ENCODE measurements at regions not wholly inside any gene's neighbourhood (a gene's known extent, or its start where the extent isn't known, plus 50 kb on each side); places are given as distances from the start of the nearest gene placed in this dataset.
"Not testable (repeated sequence)": the region's sequence is repeated elsewhere in the genome, so short reads cannot be mapped to it uniquely, and the experiment has no call there.

DNA sequence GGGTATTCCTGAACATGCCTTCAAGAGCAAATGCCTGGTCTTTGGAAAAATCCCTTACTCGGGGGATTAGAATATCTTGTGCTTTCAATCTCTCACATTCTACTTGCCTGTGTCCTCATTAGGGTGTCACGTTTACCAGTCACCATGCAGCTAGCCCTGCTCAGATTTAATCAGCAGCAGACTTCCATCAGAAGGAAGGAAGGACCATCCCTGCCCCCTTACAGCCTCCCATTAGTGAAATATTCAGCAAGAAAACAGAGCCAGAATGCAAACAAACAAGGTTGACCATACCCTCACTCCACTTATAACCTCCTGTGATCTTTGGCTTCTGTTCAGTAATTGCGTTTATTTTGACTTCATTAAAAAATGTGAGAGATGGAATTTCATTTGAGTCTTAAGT, 208.6 kb downstream of the CXCL12 start:
- no peak for DNase-seq (ENCODE audit: low read depth in 2 of 2)

DNA sequence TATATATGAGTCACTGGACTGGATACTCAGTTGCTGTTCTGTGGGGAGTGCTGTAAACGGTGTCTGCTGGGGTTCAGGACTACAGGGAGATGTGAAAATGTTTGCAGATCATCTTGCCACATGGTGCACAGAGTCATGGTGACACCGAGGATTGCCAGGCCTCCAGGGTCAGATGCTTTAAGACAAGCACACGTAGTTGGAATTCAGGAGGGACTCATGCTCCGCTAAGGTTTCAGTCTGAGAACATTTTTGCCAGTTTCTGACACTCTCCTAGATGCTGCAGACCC, 211.3 kb downstream of the CXCL12 start:
- no peak for DNase-seq (ENCODE audit: low read depth in 2 of 2)

DNA sequence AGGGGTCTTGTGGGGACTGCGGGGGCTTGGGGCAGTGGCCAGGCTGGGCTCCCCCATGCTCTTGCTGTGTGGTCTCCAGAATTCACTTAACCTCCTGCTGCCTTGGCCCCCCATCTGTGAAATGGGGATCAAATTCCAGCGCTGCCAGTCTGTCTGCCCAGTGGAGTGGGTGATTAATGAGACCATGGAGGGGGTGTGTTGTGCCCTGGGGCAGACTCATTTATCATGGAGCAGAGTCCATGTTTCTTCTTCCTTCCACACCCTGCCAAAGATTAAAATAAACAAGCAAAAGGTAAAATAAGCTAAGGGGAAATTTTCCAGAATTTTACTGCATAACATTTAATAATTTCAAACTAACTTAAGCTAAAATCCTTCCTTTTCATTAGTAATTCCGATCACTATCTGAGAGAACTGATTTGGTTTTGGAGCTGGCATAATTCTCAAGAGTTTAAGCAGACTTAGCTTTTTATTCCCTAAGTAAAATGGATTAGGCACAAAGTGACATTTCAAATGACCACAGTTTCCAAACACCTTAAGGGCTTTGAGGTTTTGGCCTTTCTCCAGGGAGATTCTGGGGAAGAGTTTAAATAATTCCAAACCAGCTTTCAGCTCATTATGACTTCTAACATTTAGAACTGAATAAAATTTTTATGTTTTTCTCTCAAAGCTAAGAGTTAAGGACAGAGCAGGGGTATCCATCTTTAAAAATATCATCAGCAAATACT, 211.9 kb downstream of the CXCL12 start:
- DNase-seq (ENCODE audit: low read depth in 2 of 2) = no peak

DNA sequence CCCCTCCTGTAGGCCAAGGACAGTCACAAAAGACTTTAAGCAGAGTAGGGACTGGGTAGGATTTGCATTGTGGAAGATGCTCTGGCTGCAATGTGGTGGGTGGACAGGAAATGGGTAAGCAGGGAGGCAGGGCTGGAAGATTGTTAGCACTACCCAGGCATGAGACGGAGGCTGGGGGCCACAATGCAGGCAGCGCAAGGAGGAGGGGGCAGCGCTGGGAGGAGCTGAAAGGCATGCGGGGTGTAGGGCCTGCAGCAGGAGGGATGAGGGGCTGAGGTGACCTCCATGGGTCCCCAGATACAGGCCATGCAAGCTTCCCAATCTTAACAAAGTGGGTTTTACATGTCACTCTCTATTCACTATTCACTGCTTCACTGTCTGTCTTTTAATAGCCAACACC, 213.1 kb downstream of the CXCL12 start:
- DNase-seq (ENCODE audit: low read depth in 2 of 2) = no peak

DNA sequence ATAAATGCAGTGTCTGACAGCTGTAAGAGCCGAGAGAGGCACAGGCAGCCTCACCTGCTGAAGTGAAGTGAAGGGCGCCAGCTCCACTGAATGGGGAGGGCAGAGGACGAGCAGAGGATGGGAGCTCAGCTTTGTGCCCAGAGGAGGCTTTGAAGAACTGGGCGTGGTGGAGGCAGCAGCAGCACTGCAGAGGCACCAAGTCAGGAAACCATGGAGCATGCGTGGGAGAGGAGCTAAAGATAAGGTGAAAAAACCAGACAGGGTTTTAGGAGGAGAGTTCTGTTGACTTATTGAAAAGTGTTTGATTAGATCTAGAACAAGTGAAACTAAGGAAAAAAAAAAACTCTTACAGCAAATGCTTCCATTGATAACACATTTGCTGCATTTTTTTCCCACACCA, 216.4 kb downstream of the CXCL12 start:
- no peak for DNase-seq (ENCODE audit: low read depth in 2 of 2)

DNA sequence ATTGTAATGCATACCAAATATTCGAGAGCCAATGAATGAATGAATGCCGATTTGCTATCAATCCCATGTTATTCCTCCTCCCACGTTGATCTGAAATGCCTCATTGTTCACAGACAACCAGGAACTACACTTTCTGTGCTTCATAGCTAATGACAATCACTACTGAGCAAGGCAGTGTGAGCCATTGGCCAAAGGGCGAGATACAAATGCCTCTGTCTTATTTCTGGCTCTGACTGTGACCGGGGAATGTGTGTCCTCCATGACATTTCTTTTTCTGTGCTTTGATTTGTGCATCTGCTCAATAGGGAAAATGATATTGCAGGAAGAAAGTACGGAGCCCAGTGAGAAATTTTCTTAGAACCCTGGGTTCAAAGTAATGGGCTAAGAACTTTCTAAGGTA, 217.1 kb downstream of the CXCL12 start:
- no peak for DNase-seq (ENCODE audit: low read depth in 2 of 2)

DNA sequence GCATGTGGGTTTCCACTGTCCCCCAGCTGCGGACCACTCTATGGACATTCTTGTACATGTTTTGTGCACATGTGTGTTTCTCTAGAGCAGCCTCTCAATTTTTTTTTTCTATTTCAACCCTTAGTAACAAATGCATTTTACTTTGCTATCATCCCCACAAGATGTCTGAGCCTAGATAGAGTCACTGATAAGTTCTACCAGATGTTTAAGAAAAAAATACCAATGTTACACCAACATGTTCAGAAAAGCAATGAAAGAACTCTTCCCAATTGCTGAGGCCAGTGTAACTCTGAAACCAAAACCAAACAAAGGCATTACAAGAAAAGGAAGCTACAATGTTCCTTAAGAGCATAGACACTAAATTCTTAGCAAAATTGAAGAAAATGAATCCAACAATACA, 218.5 kb downstream of the CXCL12 start:
- DNase-seq (ENCODE audit: low read depth in 2 of 2) = no peak

DNA sequence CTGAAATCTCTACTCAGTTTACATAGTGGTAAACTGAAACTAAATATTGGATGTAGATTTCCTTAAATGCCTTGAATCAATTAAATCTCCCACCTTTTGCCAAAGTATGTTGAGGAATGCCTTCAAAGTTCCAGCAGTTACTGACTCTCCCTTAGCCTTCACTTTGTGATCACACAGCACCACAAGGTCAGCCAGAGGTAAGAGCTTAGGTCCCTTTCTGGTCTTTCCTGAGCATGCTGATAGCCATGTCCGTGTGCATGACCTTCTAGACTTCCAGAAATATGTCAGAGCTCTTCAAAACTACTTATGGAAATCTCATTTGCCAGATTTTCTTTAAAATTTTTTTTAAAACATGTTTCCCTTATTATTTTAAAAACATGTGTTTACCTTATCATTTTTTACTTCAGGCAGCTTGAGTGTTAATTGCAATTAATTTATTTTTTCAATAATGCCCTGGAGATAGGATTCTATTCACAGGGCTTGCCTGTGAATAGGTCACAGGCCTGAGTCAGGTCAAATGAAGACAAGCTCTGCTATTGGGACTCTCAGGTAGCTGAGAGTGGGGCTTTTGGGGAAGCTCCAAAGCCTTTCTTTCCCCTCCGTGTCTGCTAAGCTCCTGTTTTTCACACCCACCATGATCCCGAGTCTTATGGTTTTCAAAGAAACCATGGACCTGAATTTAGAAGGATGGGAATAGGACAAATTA, 220.5 kb downstream of the CXCL12 start:
- DNase-seq (ENCODE audit: low read depth in 2 of 2) = no peak

DNA sequence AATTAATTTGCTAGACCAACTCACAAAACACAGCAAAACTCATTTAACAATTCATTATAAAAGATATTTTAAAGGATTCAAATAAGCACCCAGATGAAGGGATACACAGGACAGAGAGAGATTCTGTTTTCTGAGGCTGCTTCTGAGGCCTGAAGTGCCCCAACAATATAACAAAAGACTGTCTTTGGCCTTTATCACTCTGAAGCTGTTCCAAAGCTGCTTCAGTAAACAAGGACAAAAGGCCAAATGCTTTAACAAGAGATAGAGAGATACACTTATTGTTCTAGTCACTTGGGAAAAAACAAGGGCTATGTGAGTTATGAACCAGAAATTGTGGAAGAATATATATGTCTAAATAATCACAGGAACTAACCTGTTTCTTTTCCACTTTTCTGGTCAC, 223.7 kb downstream of the CXCL12 start:
- no peak for DNase-seq (ENCODE audit: low read depth in 2 of 2)

DNA sequence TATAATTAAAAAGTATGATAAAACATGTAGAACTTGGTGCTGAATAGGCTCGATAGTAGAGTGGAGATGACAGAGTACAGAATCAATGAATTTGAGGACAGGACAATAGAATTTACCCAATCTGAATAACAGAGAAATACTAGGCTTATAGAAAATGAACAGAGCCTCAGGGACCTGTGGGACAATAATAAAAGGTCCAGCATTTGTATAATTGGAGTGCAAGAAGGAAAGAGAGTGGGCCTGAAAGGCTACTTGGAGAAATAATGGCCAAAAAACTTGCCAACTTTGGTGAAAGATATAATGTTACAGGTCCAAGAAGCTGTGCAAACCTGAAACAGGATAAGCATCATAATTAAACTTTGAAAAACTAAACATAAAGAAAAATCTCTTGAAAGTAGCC, 227.3 kb downstream of the CXCL12 start:
- no peak for DNase-seq (ENCODE audit: low read depth in 2 of 2)

DNA sequence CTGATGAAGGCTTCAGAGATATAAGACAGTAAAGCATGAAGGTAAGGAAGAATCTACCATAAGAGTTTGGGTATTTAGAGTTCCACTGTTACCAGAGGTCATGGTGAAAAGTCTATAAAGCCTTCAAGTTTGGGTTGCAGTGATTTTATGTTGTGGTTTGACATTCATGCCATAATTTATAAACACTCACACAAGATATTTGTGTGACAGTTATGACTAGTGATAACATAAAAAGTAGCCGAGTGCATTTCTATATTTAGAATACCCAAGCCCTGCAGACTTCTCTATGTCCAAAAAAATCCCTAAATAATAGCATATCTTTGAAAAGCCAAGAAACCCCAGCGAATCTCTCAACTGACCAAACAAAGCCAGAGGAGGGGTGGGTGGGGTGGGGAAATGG, 229.9 kb downstream of the CXCL12 start:
- DNase-seq (ENCODE audit: low read depth in 2 of 2) = no peak

DNA sequence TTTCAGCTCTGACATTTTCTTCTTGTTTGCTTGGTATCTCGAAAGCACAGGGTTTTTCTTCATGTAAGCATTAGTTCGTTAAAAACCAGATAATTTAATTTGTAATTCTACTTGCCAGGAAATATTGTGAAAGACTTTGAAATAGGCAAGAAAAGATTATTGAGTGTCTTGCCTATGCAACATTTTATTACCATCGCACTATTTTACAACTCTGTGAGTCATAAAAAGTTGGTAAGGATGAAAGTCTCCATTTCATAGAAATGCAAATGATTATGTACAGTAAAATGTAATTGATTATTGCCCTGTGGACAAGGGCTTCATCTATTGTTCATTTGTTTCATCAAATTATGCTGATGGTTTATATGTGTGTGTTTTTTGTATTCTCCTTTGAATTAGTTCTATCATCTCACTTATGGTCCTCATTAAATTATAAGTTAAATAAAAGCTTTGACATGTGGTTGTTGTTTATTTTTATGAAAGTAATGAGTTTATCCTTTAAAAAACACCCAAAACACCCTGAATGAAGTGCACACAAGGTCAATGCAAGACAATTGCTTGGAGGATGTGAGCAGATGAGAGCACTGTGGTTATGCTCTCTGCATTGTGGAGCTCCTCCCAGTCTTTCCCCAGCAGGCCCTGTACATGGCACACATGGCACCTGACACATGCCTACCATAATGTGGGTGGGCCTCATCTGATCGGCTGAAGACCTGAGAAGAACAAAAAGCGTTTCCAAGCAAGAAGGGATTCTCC, 230.8 kb downstream of the CXCL12 start:
- no peak for DNase-seq (ENCODE audit: low read depth in 2 of 2)

DNA sequence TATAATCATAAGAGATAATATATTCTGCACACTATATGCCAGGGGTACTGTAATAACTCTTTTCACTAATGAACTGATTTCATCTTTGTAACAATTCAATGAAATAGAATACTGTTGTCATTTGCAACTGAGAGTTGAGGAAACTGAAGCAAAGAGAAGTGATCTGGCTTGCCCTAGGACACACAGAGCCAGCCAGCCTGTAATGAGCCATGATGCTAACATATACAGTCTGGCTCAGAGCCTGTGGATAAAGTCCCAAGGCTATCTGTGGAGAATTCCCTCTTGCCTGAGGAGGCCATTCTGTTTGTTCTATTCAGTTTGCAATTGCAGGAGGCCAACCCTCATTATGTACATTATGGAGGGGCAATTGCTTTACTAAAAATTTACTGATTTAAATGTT, 241.3 kb downstream of the CXCL12 start:
- no peak for DNase-seq (ENCODE audit: low read depth in 2 of 2)

DNA sequence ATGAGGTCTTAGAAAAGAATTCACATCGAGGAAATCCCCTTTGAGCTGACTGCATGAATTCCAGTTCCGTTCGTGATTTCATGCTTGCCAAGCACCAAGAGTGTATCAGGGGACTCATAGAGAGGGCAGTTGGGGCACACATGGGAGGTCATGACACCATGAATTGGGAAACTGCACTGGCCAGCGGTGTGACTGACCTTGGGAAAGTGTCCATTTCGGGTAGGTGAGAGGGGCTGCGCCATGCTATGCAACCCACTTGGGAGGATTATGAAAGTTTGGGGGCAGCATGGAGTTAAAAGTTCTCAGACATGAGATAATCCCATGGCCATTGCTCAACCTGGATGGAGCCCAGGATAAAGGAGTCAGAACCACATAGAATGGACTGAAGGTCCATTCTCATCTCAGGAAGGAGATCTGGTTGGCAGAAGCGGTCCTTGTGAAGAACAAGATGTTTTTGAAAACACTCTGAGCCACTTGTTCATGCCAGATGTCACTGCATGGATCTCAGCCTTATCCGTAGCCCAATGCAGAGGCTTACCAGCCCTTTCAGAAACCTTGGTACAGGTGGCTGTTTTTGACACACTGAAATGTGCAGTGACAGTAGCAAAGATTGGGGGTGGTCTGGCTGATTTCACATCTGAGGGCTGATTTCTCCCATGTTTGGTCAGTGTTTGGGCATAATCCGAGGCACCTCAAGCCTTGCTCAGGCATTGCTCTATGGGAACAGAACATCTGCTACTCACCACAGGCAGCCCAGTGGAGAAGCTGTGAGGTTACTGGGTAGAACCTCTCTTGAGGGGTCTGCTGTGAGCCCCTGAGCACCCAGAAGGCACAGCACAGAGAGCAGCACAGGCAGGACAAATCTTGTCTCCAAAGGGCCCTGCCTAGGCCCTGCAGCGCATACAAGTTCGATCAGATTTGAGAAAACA, 252.3 kb downstream of the CXCL12 start:
- no peak for DNase-seq (ENCODE audit: low read depth in 2 of 2)

DNA sequence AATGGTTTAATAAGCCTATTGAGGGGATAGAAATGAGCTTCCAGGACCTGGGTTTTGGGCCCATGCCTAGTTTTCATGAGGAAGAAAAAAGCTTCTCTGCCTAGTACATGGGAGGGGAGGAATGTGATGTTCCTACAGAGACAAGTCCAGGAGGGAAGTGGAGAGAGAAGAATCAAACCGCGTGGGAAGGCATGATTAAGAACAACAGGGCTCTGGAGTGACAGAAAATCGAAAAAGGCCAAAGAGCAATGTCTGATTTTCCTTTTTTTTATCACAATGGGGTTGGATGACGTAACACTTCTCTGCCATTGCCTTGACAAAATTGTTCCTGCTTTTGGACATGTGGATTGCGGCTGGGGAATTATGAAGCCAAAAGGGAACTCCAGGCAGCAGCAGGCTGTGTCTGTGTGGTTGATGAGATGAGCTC, 258.6 kb downstream of the CXCL12 start:
- no peak for DNase-seq (ENCODE audit: low read depth in 2 of 2)

DNA sequence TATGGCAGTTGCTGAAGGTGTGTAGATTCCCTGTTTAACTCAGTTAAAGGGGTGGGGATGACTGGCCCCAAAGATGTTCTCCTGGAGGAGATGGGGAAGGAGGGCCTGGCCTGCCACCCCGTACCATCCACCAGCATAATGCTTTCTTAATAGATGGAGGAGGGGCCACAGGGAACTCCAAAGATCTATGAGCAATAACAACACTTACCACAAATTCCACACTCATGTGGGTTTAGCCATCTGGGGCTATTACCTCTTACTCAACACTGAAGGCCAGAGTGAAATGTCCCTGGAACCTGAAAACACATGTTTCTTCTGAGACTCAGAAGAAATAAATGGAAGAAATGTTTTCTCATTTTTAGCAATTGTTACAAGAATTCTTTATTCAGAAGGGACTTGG, 259.0 kb downstream of the CXCL12 start:
- no peak for DNase-seq (ENCODE audit: low read depth in 2 of 2)

DNA sequence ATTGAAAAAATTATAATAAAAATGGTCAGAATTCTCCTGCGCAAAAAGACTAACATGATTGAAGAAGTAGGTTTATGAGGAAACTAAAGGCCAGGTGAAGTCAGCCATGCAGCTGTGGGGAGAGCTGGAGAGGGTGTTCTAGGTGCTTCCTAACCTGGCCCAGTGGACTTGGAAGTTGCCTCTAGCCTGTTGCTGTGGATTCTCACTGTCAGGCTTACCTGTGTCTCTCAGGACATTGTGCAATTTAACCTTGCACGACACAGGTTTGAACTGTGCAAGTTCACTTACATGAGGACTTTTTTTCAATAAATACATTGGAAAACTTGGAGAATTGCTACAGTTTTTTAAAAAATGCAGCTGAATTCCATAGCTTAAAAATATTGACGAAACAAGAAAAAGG, 266.4 kb downstream of the CXCL12 start:
- no peak for DNase-seq (ENCODE audit: low read depth in 2 of 2)

DNA sequence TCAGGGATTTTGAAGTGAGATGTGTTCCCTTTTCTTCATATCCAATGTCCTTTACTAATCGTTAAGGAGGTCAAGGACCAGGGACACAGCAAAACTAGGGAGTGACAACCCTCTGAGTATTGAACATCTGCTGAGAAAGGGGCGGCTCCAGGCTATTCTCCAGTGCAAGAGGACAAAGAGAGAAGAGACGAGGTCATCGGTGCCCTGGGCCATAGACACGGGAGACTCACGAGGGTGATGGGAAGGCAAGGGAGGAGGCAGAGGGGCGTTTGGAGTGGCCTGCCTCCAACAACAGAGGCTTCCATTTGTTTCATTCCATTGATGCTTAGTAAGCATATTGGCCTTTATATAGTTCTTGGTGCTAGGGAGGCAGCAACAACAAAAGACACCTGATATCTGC, 268.4 kb downstream of the CXCL12 start:
- no peak for DNase-seq (ENCODE audit: low read depth in 2 of 2)

DNA sequence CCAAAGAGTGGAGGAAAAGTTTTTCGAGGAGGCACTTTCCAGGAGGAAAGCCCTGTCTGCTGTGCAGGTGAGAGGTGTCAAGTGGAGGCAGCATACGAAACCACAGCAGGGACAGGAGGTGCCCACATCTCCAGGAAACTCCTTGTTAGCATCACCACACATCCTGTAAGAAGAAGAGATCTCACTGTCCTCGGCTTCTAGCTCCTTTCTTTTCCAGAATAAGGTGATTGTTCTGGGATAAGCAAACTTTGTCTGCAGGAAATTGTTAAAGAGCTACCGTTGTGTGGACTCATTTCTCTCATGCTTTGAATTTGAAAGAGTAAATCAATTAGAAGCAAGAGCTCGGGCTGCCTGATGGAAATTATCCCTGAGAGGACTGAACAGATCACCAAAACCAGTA, 269.4 kb downstream of the CXCL12 start:
- no peak for DNase-seq (ENCODE audit: low read depth in 2 of 2)

DNA sequence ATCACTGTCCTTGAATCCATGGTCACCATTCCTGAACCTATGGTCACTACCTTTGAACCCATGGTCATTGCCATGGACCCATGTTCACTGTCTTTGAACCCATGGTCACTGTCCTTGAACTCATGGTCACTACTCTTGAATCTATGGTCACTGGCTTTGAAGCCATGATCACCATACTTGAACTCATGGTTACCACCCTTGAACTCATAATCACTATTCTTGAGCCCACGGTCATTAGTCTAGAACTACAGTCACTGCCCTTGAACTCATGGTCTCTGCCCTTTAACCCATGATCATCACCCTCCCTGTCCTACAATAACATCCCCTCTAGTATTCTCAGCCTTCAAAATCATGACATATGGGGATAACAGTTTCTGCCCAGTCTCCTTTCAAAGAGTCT, 270.5 kb downstream of the CXCL12 start:
- DNase-seq (ENCODE audit: low read depth in 2 of 2) = no peak

DNA sequence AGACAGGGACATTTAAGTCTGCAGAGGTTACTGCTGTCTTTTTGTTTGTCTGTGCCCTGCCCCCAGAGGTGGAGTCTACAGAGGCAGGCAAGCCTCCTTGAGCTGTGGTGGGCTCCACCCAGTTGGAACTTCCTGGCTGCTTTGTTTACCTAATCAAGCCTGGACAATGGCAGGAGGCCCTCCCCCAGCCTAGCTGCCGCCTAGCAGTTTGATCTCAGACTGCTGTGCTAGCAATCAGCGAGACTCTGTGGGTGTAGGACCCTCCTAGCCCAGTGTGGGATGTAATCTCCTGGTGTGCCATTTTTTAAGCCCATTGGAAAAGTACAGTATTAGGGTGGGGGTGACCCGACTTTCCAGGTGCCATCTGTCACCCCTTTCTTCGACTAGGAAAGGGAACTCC, 272.6 kb downstream of the CXCL12 start:
- not testable (repeated sequence) for DNase-seq (ENCODE audit: low read depth in 2 of 2)

DNA sequence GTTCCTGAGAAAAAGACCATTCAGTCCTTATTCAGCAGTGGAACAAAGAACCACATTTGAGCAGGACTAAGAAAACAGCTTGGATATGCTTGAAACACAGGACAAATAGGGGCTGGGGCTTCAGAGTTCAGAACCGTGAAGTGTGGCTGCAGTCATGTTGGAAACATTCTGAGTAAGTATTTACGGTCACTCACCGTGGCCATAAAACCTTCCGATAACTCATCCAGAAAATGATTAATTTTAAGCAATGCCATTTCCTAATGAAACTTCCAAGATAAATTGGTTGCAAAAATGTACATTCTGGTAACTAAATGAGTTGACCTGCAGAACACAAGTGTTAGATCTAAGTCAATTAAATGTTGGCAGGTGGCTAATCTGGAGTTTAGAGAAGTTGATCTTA, 279.2 kb downstream of the CXCL12 start:
- no peak for DNase-seq (ENCODE audit: low read depth in 2 of 2)

Measured in stimulated activated CD8-positive, alpha-beta memory T cell treated with anti-CD3 and anti-CD28 coated beads, Interleukin-2, amount 100 ng/mL, for 48 hours (primary cell).